Endothelial cell of umbilical vein (primary cell): ENCODE measurements at regions not wholly inside any gene's neighbourhood (a gene's known extent, or its start where the extent isn't known, plus 50 kb on each side); places are given as distances from the start of the nearest gene placed in this dataset.

Source experiments
- BruUV-seq: library from RNA; stranded (reverse); fragments of 400-500 nt; replicated peaks from 2 replicates; lab custom pipeline; 2021; lab: Mats Ljungman, UMichigan
- CTCF ChIA-PET: fragments of 300-600, 350-600 bp; sonication (Branson Sonifier 250); formaldehyde crosslinking; loops from one replicate; lab custom pipeline; 2021; ENCODE audit warnings: antibody characterized with exemption, inconsistent platforms; lab: Charles Lee
- POLR2A ChIA-PET: fragments of 300-600, 350-600 bp; sonication (Branson Sonifier 250); formaldehyde crosslinking; loops from one replicate; lab custom pipeline; 2021; ENCODE audit warnings: antibody characterized with exemption, inconsistent platforms; lab: Charles Lee
- DNase-seq: peaks from one replicate; pipeline ENCODE4 v3.0.0-alpha.2; 2011; ENCODE audit warnings: low read depth, low spot score
- FAIRE-seq: peaks from 2 replicates; lab custom pipeline; 2011; peaks lifted over from hg19 to GRCh38; lab: Jason Lieb, UNC
- H2AFZ ChIP-seq: 2 replicates; pipeline ENCODE4 v1.6.0; 2012; ENCODE audit warnings: low read depth, low read length, control low read depth, inconsistent platforms
- H3K27ac ChIP-seq: 2 replicates; pipeline ENCODE4 v1.5.1; 2011; ENCODE audit warnings: low read depth, mild to moderate bottlenecking, control low read depth, low read length, moderate library complexity; ENCODE audit not compliant: insufficient read depth
- H3K27me3 ChIP-seq, 2 experiments: 2 replicates each; pipeline versions ENCODE4 v1.6.0 to v1.6.1; 2011; ENCODE audit warnings: low read length in 2 of 2, mixed read lengths in 1 of 2; ENCODE audit not compliant: control insufficient read depth in 2 of 2, insufficient read depth in 2 of 2
- H3K36me3 ChIP-seq, 2 experiments: 2 replicates in 1 of 2; 3 replicates in 1 of 2; pipeline ENCODE4 v1.5.1; 2011; ENCODE audit warnings: low read length in 2 of 2, mild to moderate bottlenecking in 1 of 2, moderate library complexity in 1 of 2; ENCODE audit not compliant: control insufficient read depth in 2 of 2, insufficient read depth in 2 of 2; ENCODE audit errors: extremely low read depth in 1 of 2
- H3K4me1 ChIP-seq: 3 replicates; pipeline ENCODE4 v1.5.1; 2011; ENCODE audit warnings: mild to moderate bottlenecking, low read length; ENCODE audit not compliant: control insufficient read depth, insufficient read depth; ENCODE audit errors: extremely low read depth
- H3K4me2 ChIP-seq: 2 replicates; pipeline ENCODE4 v1.6.1; 2011; ENCODE audit warnings: low read length, control low read depth, mixed read lengths; ENCODE audit not compliant: insufficient read depth
- H3K4me3 ChIP-seq, 3 experiments: fragments of 200-600 bp in 1 of 3; sonication (generic), shearing (Covaris generic) in 1 of 3; replicated peaks in 1 of 3; 2 replicates each; pipeline ENCODE4 v1.5.1; 2011 to 2016; ENCODE audit warnings: control low read depth in 3 of 3, low read length in 3 of 3, mild to moderate bottlenecking in 2 of 3, inconsistent platforms in 1 of 3, low read depth in 1 of 3, moderate library complexity in 1 of 3; ENCODE audit not compliant: insufficient read depth in 1 of 3
- H3K79me2 ChIP-seq: 2 replicates; pipeline ENCODE4 v1.6.0; 2012; ENCODE audit warnings: low read length, inconsistent platforms; ENCODE audit not compliant: control insufficient read depth, insufficient read depth
- H3K9ac ChIP-seq: replicated peaks from 2 replicates; pipeline ENCODE3; 2011; ENCODE audit warnings: low read length, control low read depth; ENCODE audit not compliant: insufficient read depth; ENCODE audit errors: extremely low read depth
- H3K9me1 ChIP-seq: replicated peaks from 3 replicates; pipeline ENCODE4 v1.6.0; 2011; ENCODE audit warnings: mild to moderate bottlenecking, low read length; ENCODE audit not compliant: control insufficient read depth, insufficient read depth; ENCODE audit errors: extremely low read depth
- H3K9me3 ChIP-seq: replicated peaks from 2 replicates; pipeline ENCODE4 v1.5.1; 2012; ENCODE audit warnings: low read length, inconsistent platforms; ENCODE audit not compliant: control insufficient read depth, insufficient read depth
- H4K20me1 ChIP-seq: replicated peaks from 2 replicates; pipeline ENCODE3; 2011; ENCODE audit warnings: mild to moderate bottlenecking, low read length; ENCODE audit not compliant: control insufficient read depth, insufficient read depth; ENCODE audit errors: extremely low read depth
- EZH2 ChIP-seq: IDR thresholded peaks from 2 replicates; pipeline ENCODE4 v1.6.1; 2012; ENCODE audit warnings: borderline replicate concordance, low read depth, mild to moderate bottlenecking, moderate library complexity, low read length, inconsistent platforms; ENCODE audit not compliant: severe bottlenecking
- FOS ChIP-seq: IDR thresholded peaks from 2 replicates; pipeline ENCODE4 v1.6.1; 2011; ENCODE audit warnings: mild to moderate bottlenecking, low read length, moderate library complexity, borderline replicate concordance; ENCODE audit not compliant: insufficient read depth
- GATA2 ChIP-seq: IDR thresholded peaks from 2 replicates; pipeline ENCODE4 v1.7.0; 2011; ENCODE audit warnings: low read depth, mild to moderate bottlenecking, moderate library complexity, mixed read lengths, low read length; ENCODE audit not compliant: insufficient read length, insufficient read depth
- JUN ChIP-seq: IDR thresholded peaks from 2 replicates; pipeline ENCODE4 v1.6.1; 2011; ENCODE audit warnings: borderline replicate concordance, low read depth; ENCODE audit not compliant: insufficient read length, insufficient read depth
- MYC ChIP-seq: IDR thresholded peaks from one replicate; pipeline ENCODE4 v1.6.1; 2011; ENCODE audit warnings: mild to moderate bottlenecking, low read depth, low read length
- POLR2A ChIP-seq: IDR thresholded peaks from 2 replicates; pipeline ENCODE4 v1.6.1; 2012; ENCODE audit warnings: low read depth, mild to moderate bottlenecking, control low read depth, low read length
- POLR2AphosphoS5 ChIP-seq: IDR thresholded peaks from 2 replicates; pipeline ENCODE4 v1.6.1; 2012; ENCODE audit warnings: low read depth, mild to moderate bottlenecking, control low read depth, low read length, moderate library complexity; ENCODE audit not compliant: insufficient read depth
- dilution Hi-C: fragments of 300-500 bp; cut with MboI; formaldehyde crosslinking; loops from one replicate; pipeline ENCODE4 v1.15.0; 2019; ENCODE audit warnings: low sequenced_read_pairs; ENCODE audit not compliant: extremely low pct_ligation_motif_present
- intact Hi-C: fragments of 100-400 bp; cut with micrococcal nuclease; formaldehyde crosslinking; loops from one replicate; pipeline ENCODE4 v1.10.0; 2022
- TF ChIP-seq, protein P1 (sequence below): IDR thresholded peaks from 2 replicates; pipeline ENCODE4 v1.6.1; 2011; ENCODE audit not compliant: insufficient read depth, insufficient read length
- TF ChIP-seq, protein P2 (sequence below), 2 donors: IDR thresholded peaks; 1 replicate in 1 of 2; 2 replicates in 1 of 2; pipeline ENCODE4 v1.5.1; 2011; ENCODE audit warnings: low read length in 2 of 2, mild to moderate bottlenecking in 2 of 2, moderate library complexity in 2 of 2, control low read depth in 1 of 2, inconsistent platforms in 1 of 2, low read depth in 1 of 2; ENCODE audit not compliant: insufficient read depth in 1 of 2; ENCODE audit errors: extremely low read depth in 1 of 2

DNA sequence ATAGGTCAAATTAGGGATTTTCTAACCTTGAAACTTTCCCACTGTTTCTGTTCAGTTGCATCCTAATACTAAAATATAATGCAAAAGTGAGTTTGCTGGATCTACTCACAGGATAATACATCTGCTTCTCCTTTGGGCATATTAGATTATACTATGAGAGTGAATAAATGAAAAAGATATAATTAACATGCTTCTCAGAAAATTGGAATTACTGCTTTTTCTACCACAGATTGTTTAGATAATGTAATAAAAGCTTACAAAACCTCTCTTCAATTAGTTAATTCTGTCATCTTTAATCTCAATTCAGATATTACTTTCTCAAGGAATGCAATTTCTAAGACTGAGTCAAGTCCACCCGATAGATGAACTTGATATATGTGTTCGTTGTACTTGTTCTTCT is 1077.2 kb upstream of the CDH2 start:
- no peak for FAIRE-seq

More for the DNA sequence above, 1077.2 kb upstream of the CDH2 start:
- Histone ChIP-seq H3K4me1 (no peaks in the 10 kb centered on the region), H4K20me1 (no peaks in the 10 kb centered on the region), H3K27me3 (no peaks in the 10 kb centered on the region), H3K9ac (no peak overlapping the region), H3K9me1 (no peaks in the 10 kb centered on the region), H3K79me2 (no peaks in the 10 kb centered on the region), H3K36me3 (no peaks in the 10 kb centered on the region), H3K27ac (no peak overlapping the region), H3K4me3 (no peak overlapping the region), H2AFZ (no peak overlapping the region), H3K4me2 (no peak overlapping the region), H3K9me3 (no peaks in the 10 kb centered on the region)
- TF ChIP-seq EZH2 (no peak), MYC (no peak), JUN (no peak), POLR2A (no peak), FOS (no peak), GATA2 (no peak), POLR2AphosphoS5 (no peak)
- TF ChIP-seq, protein P1, sequence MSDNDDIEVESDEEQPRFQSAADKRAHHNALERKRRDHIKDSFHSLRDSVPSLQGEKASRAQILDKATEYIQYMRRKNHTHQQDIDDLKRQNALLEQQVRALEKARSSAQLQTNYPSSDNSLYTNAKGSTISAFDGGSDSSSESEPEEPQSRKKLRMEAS: no peak
- TF ChIP-seq, protein P2, sequence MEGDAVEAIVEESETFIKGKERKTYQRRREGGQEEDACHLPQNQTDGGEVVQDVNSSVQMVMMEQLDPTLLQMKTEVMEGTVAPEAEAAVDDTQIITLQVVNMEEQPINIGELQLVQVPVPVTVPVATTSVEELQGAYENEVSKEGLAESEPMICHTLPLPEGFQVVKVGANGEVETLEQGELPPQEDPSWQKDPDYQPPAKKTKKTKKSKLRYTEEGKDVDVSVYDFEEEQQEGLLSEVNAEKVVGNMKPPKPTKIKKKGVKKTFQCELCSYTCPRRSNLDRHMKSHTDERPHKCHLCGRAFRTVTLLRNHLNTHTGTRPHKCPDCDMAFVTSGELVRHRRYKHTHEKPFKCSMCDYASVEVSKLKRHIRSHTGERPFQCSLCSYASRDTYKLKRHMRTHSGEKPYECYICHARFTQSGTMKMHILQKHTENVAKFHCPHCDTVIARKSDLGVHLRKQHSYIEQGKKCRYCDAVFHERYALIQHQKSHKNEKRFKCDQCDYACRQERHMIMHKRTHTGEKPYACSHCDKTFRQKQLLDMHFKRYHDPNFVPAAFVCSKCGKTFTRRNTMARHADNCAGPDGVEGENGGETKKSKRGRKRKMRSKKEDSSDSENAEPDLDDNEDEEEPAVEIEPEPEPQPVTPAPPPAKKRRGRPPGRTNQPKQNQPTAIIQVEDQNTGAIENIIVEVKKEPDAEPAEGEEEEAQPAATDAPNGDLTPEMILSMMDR (IDR thresholded peaks at IDR 0.05; ENCODE audit: extremely low read depth in 1 of 2, insufficient read depth in 1 of 2, low read depth in 1 of 2, low read length in 2 of 2): no peak
- dilution Hi-C loops (no loop called here), intact Hi-C loops (no loop called here)
- ChIA-PET POLR2A (no interaction called here), CTCF (no interaction called here)
- no TSS peak for BruUV-seq
- DNase-seq: no peak
